Stimulated activated CD4-positive, alpha-beta T cell treated with anti-CD3 and anti-CD28 coated beads, TNF-alpha, amount 100 ng/mL, for 48 hours (primary cell): ENCODE measurements at regions not wholly inside any gene's neighbourhood (a gene's known extent, or its start where the extent isn't known, plus 50 kb on each side); places are given as distances from the start of the nearest gene placed in this dataset.
"Not testable (repeated sequence)": the region's sequence is repeated elsewhere in the genome, so short reads cannot be mapped to it uniquely, and the experiment has no call there.

Experiments
- DNase-seq, 3 donors: peaks; one replicate each; pipeline ENCODE4 v3.0.0-alpha.2; 2020; ENCODE audit warnings: low read depth in 3 of 3

DNA sequence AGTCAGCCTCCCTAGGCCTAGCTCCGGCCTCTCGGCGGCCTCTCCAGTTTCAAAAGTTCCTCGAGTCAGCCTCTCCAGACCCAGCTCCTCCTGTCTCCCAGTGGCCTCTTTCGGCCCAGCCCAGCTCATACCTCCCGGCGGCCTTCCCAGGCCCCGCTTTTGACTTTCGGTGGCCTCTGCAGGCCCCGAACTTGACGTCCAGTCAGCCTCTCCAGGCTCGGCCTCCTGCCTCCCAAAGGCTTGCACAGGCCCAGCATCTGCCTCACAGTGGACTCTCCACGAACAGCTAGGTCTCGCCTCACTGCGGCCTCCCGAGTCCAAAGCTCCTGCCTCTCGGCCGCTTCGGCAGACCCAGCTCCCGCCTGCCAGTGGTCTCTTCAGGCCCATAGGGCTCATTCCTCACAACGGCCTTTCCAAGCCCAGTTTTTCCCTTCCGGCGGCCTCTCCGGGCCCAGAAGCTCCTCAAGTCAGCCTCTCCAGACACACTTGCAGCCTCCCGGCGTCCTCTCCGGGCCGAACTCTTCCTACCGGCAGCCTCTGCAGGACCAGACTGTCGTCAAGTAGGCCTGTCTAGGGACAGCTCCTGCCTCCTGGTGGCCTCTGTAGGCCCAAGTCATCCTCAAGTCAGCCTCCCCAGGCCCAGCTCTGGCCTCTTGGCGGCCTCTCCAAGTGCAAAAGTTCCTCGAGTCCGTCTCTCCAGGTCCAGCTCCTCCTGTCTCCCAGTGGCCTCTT lies 249.9 kb upstream of the ZNF722 start:
- not testable (repeated sequence) for DNase-seq

DNA sequence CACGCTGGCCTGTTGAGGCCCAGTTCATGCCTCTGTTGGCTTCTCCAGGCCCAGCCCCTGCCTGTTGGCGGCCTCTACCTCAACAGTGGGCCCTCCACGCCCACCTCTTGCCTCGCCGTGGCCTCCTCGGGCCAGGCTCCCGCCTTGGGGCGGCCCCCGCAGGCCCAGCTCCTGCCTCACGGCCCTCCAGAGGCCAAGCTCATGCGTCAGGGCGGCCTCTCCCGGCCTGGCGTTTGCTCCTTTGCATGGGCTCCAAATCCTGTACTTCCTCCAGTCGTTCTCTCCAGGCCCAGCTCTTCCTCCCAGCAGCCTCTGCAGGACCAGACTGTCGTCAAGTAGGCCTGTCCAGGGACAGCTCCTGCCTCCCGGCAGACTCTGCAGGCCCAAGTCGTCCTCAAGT lies 246.2 kb upstream of the ZNF722 start:
- not testable (repeated sequence) for DNase-seq

DNA sequence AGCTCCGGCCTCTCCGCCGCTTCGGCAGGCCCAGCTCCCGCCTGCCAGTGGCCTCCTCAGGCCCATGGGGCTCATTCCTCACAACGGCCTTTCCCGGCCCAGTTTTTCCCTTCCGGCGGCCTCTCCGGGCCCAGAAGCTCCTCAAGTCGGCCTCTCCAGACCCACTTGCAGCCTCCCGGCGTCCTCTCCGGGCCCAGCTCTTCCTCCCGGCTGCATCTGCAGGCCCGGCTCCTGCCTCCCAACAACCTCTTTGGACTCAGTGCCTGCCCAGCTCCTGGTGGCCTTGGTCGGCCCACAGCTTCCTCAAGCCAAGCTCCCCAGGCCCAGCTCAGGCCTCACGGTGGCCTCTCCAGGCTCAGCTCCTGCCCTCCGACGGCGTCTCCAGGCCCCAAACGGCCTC lies 245.5 kb upstream of the ZNF722 start:
- not testable (repeated sequence) for DNase-seq

DNA sequence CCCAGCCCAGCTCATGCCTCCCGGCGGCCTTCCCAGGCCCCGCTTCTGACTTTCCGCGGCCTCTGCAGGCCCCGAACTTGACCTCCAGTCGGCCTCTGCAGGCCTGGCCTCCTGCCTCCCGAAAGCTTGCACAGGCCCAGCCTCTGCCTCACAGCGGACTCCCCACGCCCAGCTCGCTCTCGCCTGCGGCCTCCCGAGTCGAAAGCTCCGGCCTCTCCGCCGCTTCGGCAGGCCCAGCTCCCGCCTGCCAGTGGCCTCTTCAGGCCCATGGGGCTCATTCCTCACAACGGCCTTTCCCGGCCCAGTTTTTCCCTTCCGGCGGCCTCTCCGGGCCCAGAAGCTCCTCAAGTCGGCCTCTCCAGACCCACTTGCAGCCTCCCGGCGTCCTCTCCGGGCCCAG lies 238.4 kb upstream of the ZNF722 start:
- DNase-seq: not testable (repeated sequence)

DNA sequence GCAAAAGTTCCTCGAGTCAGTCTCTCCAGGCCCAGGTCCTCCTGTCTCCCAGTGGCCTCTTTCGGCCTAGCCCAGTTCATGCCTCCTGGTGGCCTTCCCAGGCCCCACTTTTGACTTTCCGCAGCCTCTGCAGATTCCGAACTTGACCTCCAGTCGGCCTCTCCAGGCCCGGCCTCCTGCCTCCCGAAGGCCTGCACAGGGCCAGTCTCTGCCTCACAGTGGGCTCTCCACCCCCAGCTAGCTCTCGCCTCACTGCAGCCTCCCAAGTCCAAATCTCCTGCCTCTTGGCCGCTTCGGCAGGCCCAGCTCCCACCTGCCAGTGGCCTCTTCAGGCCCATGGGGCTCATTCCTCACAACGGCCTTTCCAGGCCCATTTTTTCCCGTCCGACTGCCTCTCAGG lies 233.1 kb upstream of the ZNF722 start:
- DNase-seq: not testable (repeated sequence)

DNA sequence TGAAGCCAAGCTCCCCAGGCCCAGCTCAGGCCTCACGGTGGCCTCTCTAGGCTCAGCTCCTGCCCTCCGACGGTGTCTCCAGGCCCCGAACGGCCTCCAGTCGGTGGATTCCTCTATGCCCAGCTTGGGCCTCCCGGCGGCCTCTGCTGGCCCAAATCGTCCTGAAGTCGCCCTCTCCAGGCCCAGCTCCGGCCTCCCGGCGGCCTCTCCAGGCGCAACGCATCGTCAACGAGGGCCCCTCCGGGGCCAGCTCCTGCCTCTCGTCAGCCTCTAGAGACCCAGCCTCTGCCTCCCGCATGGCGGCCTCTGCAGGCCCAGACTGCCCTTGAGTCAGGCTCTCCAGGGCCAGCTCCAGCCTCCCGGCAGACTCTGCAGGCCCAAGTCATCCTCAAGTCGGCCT lies 232.5 kb upstream of the ZNF722 start:
- DNase-seq: not testable (repeated sequence)

DNA sequence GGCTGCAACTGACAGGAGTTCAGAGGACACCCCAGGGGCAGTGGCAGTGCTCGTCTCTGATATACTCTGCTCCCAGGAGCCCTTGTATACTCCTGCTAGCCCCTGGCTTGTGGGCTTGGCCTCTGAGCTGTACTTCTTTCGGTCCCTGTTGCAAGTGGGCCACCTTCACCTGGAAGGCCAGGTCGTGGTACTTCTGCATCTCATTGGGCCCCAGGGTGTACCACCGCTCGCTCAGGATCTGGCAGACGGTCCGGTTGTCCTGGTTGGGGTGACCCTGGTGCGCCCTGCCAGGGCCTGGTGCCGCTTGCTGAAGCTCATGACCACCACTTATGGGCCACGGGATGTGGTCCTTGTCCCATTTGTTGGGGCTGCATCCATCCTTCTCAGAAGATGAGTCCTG lies 228.5 kb upstream of the ZNF722 start:
- not testable (repeated sequence) for DNase-seq

DNA sequence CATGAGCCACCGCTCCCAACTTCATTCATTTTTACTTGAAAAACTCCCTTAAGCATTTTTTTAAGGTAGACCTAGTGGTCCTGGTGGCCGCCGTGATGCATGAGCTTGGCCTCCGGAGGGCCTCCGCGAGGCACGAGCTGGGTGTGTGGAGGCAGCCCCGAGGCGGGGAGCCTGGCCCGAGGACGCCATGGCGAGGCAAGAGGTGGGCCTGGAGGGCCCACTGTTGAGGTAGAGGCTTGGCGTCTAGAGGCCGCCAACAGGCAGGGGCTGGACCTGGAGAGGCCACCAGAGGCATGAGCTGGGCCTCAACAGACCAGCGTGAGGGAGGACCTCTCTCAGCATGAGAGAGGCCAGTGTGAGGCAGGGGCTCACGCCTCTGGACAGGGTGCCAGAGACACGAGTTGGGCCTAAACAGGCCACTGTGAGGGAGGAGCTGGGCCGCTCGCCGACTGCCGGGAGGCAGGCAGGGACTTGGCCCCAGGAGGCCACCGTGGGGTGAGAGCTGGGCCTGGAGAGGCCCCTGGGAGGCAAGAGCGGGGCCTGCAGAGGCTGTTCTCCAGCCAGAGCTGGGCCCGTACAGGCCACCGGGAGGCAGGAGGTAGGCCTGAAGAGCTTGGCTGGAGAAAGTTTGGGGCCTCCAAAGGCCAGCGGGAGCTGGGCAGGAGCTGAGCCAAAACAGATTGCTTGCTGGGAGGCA lies 227.1 kb upstream of the ZNF722 start:
- DNase-seq: not testable (repeated sequence)

DNA sequence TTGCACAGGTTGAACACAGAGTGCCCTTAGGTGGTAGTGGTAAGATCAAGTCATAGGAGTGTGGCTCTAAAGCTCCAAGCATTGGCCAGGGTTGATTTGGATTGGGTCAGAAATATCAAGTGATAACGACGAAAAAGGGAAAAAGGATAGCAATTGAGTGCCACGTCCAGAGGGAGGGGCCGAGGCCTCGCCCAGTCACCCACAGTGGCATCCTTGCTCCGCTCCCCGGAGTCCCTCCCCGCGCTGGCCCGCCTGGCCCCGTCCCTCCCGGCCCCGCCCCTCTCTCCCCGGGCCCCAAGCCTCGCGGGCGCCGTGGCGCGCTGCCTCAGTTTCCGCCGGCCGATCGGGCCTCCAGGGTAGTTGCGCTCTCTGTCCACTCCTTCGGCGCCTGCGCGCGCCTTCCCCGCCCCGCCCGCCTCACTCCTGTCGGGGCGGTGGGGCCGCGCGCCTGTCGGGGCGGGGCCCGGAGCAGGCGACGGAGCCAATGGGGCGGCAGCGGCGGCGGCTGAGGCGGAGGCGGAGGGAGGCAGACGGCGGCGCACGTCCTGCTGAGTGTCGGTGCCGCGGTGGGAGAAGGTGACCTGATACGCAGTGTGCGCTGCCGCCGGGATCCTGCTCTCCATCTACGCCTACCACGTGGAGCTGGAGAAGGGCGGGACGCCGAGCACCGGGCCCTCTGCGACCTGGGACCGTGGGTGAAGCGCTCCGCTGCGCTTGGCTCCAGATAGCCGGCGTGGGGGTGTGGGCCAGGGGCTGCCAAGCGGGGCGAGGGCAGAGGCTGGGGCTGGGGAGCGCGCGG lies 209.1 kb upstream of the ZNF722 start:
- DNase-seq: peak in 1 of 3 donors; percentile 4

DNA sequence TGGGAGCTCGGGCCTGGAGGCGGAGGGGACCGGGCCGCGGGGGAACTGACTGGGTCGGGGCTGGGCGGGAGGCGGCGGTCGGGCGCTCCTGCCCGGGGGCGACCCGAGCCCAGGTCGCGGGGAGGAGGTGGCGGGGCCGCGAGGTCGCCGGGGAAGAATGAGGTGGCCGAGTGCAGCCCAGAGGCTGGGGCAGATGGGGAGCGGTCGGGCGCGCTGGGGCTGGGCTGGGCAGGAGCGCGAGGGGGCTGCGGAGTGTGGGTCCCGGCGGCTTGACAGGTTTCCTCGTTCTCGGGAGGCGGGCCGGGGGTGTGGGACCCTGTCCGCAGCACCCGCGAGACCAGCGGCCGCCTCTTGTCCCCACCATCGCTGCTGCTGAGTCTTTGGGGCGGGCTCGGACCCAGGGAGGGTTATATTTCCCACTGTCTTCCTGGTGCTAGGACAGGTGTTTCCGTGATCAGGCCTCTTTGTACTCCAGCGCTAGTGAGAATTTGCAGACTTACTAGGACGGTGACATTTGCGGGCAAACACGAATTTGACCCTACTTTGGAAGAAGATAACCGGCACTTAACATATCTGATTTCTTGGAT lies 208.4 kb upstream of the ZNF722 start:
- DNase-seq: not testable (repeated sequence)
